Nucleus accumbens (tissue), 56 donors: ENCODE measurements at regions not wholly inside any gene's neighbourhood (a gene's known extent, or its start where the extent isn't known, plus 50 kb on each side); places are given as distances from the start of the nearest gene placed in this dataset.
"Not testable (repeated sequence)": the region's sequence is repeated elsewhere in the genome, so short reads cannot be mapped to it uniquely, and the experiment has no call there.

Experiments
- DNase-seq, 56 donors: peaks; one replicate each; lab custom pipeline; 2025; lab: John Stamatoyannopoulos, UW

- peak in 19 of 56 donors; percentile 1 to 44 (median 13) for DNase-seq
These were observed 95.9 kb upstream of the AUTS2 start for GRCh38 chr7:69502358-69502757.

GRCh38 chr7:69504733-69505420 is 93.4 kb upstream of the AUTS2 start:
- DNase-seq, result no peak

GRCh38 chr7:69508736-69509135 is 89.5 kb upstream of the AUTS2 start:
- DNase-seq, result no peak

GRCh38 chr7:69510114-69510513 is 88.2 kb upstream of the AUTS2 start:
- no peak for DNase-seq

- DNase-seq, result no peak
These were observed 82.6 kb upstream of the AUTS2 start for GRCh38 chr7:69515495-69516212.

GRCh38 chr7:69516238-69516820 is 81.9 kb upstream of the AUTS2 start:
- DNase-seq, result peak in 3 of 56 donors; percentile 1 to 20 (median 5)

- peak in 29 of 56 donors; percentile 1 to 62 (median 19) for DNase-seq
These were observed 80.1 kb upstream of the AUTS2 start for GRCh38 chr7:69517985-69518704.

GRCh38 chr7:69518705-69519077 is 79.6 kb upstream of the AUTS2 start:
- DNase-seq, result no peak

- no peak for DNase-seq
These were observed 71.7 kb upstream of the AUTS2 start for GRCh38 chr7:69526570-69526969.

- no peak for DNase-seq
These were observed 70.6 kb upstream of the AUTS2 start for GRCh38 chr7:69527706-69528105.

- no peak for DNase-seq
These were observed 67.2 kb upstream of the AUTS2 start for GRCh38 chr7:69531050-69531449.

- no peak for DNase-seq
These were observed 63.7 kb upstream of the AUTS2 start for GRCh38 chr7:69534461-69535041.

- no peak for DNase-seq
These were observed 60.6 kb upstream of the AUTS2 start for GRCh38 chr7:69537691-69538090.

GRCh38 chr7:69539531-69539930 is 58.7 kb upstream of the AUTS2 start:
- no peak for DNase-seq

GRCh38 chr7:69540287-69540686 is 58.0 kb upstream of the AUTS2 start:
- no peak for DNase-seq

- not testable (repeated sequence) for DNase-seq
These were observed 56.4 kb upstream of the AUTS2 start for GRCh38 chr7:69541779-69542432.

- no peak for DNase-seq
These were observed 53.1 kb upstream of the AUTS2 start for GRCh38 chr7:69545175-69545574.
